Nephron progenitor cell (in vitro differentiated cells): ENCODE measurements at regions not wholly inside any gene's neighbourhood (a gene's known extent, or its start where the extent isn't known, plus 50 kb on each side); places are given as distances from the start of the nearest gene placed in this dataset.

Source experiments
- DNase-seq: peaks from one replicate; pipeline ENCODE4 v3.0.0; 2021
- H3K27ac Mint-ChIP-seq: 2 replicates; pipeline ENCODE4 v1.8.0; 2021; ENCODE audit warnings: mild to moderate bottlenecking, moderate library complexity, mixed read lengths
- H3K27me3 Mint-ChIP-seq: 2 replicates; pipeline ENCODE4 v1.8.0; 2021; ENCODE audit warnings: mild to moderate bottlenecking, low read depth, mixed read lengths; ENCODE audit not compliant: poor library complexity
- H3K36me3 Mint-ChIP-seq: 2 replicates; pipeline ENCODE4 v1.8.0; 2021; ENCODE audit warnings: low read depth, mixed read lengths
- H3K4me1 Mint-ChIP-seq: 2 replicates; pipeline ENCODE4 v1.8.0; 2021; ENCODE audit warnings: mixed read lengths
- H3K4me3 Mint-ChIP-seq: 2 replicates; pipeline ENCODE4 v1.8.0; 2021; ENCODE audit warnings: mild to moderate bottlenecking, moderate library complexity, mixed read lengths
- H3K9me3 Mint-ChIP-seq: 2 replicates; pipeline ENCODE4 v1.8.0; 2021; ENCODE audit warnings: mild to moderate bottlenecking, moderate library complexity, mixed read lengths
- CTCF ChIP-seq: fragments of 200-600 bp; sonication (generic); IDR thresholded peaks from 2 replicates; pipeline ENCODE4 v1.5.0; 2021; ENCODE audit warnings: antibody characterized with exemption

- no peak for DNase-seq
Measured at GRCh38 chr18:10139783-10140410, 226.1 kb downstream of the VAPA start.

DNA sequence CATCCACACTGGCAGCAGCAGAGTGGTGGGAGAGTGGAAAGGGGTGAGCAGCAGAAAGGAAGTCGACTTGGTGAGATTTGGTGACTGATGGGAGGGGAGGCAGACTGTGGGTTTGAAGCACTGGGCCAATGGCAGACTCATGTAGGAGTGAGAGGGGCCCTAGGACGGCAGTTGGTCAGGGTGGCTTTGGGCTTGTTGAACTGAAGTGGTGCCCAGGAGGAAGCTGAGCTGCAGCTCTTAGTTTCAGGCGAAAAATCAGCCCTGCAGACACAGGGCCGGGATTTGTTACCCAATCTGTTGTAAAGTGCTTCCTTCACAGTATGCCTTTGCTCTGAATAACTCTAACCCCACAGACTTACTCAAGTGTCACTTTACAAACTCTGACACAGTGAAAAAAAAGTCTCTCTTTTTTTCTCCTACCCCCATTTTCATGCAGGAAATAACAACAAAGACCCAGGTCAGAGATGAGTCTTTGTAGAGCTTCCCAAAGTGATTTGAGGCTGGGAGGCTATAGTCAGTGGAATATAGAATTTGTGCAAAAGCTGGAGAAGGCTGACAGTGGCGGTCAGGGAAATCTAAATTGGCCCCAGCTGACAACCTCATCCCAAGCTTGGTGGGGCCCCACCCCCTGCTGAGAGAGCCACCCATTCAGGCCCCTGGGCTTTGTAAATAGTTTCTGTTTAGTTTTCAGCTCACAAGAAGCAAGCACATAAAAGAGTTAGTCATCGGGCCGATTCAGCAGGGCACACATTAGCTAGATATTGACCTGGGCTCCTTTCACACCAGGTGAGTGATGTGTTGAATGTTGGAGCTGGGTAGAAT lies 226.9 kb downstream of the VAPA start:
- H3K9me3 Mint-ChIP-seq, result no peaks in the 10 kb centered on the region
- H3K4me1 Mint-ChIP-seq, result peaks cover 71% of the 10 kb centered on the region
- peak overlapping the region; percentile 37 for H3K27ac Mint-ChIP-seq
- TF ChIP-seq CTCF, result no peak
- peaks cover 3% of the 10 kb centered on the region for H3K27me3 Mint-ChIP-seq
- H3K4me3 Mint-ChIP-seq, result peak overlapping the region; percentile 19
- no peaks in the 10 kb centered on the region for H3K36me3 Mint-ChIP-seq
- DNase-seq, result no peak

More at GRCh38 chr18:10139783-10140410, 226.1 kb downstream of the VAPA start:
- no peaks in the 10 kb centered on the region for H3K9me3 Mint-ChIP-seq
- no peak for TF ChIP-seq CTCF
- peaks cover 63% of the 10 kb centered on the region for H3K4me1 Mint-ChIP-seq
- peaks cover 3% of the 10 kb centered on the region for H3K27me3 Mint-ChIP-seq
- H3K36me3 Mint-ChIP-seq, result no peaks in the 10 kb centered on the region
- H3K4me3 Mint-ChIP-seq, result peak overlapping the region; percentile 17
- H3K27ac Mint-ChIP-seq, result peak overlapping the region; percentile 63

DNA sequence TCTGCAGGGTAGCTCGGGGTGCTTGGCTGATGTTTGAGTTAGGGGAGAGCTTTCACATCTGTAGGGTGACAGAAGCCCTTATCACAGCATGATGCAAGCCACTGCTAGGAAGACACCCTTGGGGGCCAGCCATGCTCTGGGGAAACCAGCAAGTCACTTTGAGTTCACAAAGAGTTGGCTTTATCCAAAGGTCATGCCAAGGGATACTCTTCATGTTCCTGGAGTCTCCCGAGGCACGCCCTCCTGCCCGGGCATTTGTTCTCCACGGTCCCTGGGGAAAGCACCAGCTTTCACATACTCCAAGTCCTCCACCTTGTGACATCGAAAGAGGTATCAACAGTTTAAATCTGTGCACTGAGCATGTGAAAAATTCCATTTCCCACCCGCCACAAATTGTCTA lies 227.7 kb downstream of the VAPA start:
- H3K27me3 Mint-ChIP-seq, result peaks cover 3% of the 10 kb centered on the region
- H3K4me3 Mint-ChIP-seq, result no peak overlapping the region
- peaks cover 78% of the 10 kb centered on the region for H3K4me1 Mint-ChIP-seq
- DNase-seq, result no peak
- TF ChIP-seq CTCF, result no peak
- H3K27ac Mint-ChIP-seq, result no peak overlapping the region
- no peaks in the 10 kb centered on the region for H3K9me3 Mint-ChIP-seq
- H3K36me3 Mint-ChIP-seq, result no peaks in the 10 kb centered on the region

- no peak for DNase-seq
- TF ChIP-seq CTCF, result no peak
- Mint-ChIP-seq H3K27ac (no peak overlapping the region), H3K4me3 (no peak overlapping the region), H3K36me3 (no peaks in the 10 kb centered on the region), H3K9me3 (no peaks in the 10 kb centered on the region), H3K4me1 (peaks cover 78% of the 10 kb centered on the region), H3K27me3 (peaks cover 3% of the 10 kb centered on the region)
Measured at GRCh38 chr18:10142056-10142455, 228.2 kb downstream of the VAPA start.

GRCh38 chr18:10142496-10143160 lies 228.8 kb downstream of the VAPA start:
- Mint-ChIP-seq H3K27ac (peak overlapping the region; percentile 56), H3K36me3 (no peaks in the 10 kb centered on the region), H3K4me1 (peaks cover 72% of the 10 kb centered on the region), H3K27me3 (peaks cover 3% of the 10 kb centered on the region), H3K9me3 (no peaks in the 10 kb centered on the region), H3K4me3 (peak overlapping the region; percentile 28)
- DNase-seq, result no peak
- TF ChIP-seq CTCF, result no peak
